Uterus (tissue), 3 donors: ENCODE measurements at regions not wholly inside any gene's neighbourhood (a gene's known extent, or its start where the extent isn't known, plus 50 kb on each side); places are given as distances from the start of the nearest gene placed in this dataset.

Experiments used
- DNase-seq, 2 donors: peaks; one replicate each; pipeline ENCODE4 v3.0.0-alpha.2; 2019 to 2020
- H3K27ac ChIP-seq, 2 donors: fragments of 200-600 bp; sonication (generic); 1 replicate in 1 of 2; 2 replicates in 1 of 2; pipeline ENCODE4 v1.5.1; 2016 to 2018
- H3K27me3 ChIP-seq, 2 donors: fragments of 200-600 bp; sonication (generic); one replicate each; pipeline ENCODE4 v1.5.1; 2018 to 2019; ENCODE audit warnings: control low read depth in 1 of 2
- H3K36me3 ChIP-seq, 2 donors: fragments of 200-600 bp; sonication (generic); one replicate each; pipeline ENCODE4 v1.5.1; 2019; ENCODE audit warnings: control low read depth in 1 of 2
- H3K4me1 ChIP-seq, 2 donors: fragments of 200-600 bp; sonication (generic); one replicate each; pipeline ENCODE4 v1.5.1; 2018 to 2019; ENCODE audit warnings: control low read depth in 1 of 2
- H3K4me3 ChIP-seq, 2 donors: fragments of 200-600 bp; sonication (generic); 1 replicate in 1 of 2; 2 replicates in 1 of 2; pipeline ENCODE4 v1.5.1; 2018 to 2019; ENCODE audit warnings: mild to moderate bottlenecking in 1 of 2
- H3K9me3 ChIP-seq, 2 donors: fragments of 200-600 bp; sonication (generic); one replicate each; pipeline ENCODE4 v1.5.1; 2019; ENCODE audit warnings: control low read depth in 1 of 2
- POLR2A ChIP-seq, 2 donors: fragments of 450-650 bp; IDR thresholded peaks; one replicate each; pipeline ENCODE4 v1.6.1; 2016; ENCODE audit warnings: antibody characterized with exemption in 2 of 2, mild to moderate bottlenecking in 1 of 2, moderate library complexity in 1 of 2
- intact Hi-C: fragments of 100-400 bp; cut with DNase I; formaldehyde crosslinking; loops from one replicate; pipeline ENCODE4 v1.15.1; 2023; ENCODE audit warnings: low total_unique reads
- TF ChIP-seq, protein P1 (sequence below), 4 experiments: fragments of 200-600 bp in 2 of 4; fragments of 450-650 bp in 2 of 4; sonication (generic) in 2 of 4; IDR thresholded peaks; one replicate each; pipeline ENCODE4 v1.5.1; 2016 to 2019; ENCODE audit warnings: antibody characterized with exemption in 4 of 4, mild to moderate bottlenecking in 2 of 4, moderate library complexity in 1 of 4
- donor health status: DM: yes; HTN: yes; CAD: no.

DNA sequence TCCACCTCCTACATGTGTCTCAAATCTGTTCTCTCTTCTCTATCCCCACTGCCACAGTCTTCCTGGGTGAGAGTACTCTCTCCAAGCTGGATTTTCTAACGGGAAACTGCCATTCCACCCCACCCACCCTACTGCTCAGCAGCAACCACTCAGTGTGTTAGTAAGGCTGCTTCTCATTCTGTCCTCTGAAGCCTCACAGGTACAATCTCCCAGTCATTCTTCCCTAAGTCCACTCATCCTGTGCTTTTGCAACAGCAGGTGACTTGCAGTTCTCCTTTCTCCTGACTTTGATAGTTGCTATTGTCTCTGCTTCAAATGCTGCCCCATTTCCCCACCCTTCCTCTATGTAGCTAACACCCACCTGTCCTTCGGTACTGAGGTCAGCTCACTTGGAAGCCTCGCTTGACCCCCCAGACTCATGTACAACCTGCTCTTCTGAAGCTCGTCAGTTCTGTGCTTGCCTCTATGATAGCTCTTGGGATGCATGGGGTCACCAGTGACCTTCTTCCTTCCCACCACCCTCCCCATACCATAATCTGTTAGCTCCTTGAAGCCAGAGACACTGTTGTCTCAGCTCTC is 188.9 kb downstream of the RRAGC start:
- intact Hi-C loops: no loop called here
- no peaks in the 10 kb centered on the region for H3K27me3 ChIP-seq
- no peaks in the 10 kb centered on the region for H3K9me3 ChIP-seq
- H3K4me3 ChIP-seq: no peak overlapping the region
- TF ChIP-seq POLR2A (IDR thresholded peaks at IDR 0.05): no peak
- TF ChIP-seq, protein P1, sequence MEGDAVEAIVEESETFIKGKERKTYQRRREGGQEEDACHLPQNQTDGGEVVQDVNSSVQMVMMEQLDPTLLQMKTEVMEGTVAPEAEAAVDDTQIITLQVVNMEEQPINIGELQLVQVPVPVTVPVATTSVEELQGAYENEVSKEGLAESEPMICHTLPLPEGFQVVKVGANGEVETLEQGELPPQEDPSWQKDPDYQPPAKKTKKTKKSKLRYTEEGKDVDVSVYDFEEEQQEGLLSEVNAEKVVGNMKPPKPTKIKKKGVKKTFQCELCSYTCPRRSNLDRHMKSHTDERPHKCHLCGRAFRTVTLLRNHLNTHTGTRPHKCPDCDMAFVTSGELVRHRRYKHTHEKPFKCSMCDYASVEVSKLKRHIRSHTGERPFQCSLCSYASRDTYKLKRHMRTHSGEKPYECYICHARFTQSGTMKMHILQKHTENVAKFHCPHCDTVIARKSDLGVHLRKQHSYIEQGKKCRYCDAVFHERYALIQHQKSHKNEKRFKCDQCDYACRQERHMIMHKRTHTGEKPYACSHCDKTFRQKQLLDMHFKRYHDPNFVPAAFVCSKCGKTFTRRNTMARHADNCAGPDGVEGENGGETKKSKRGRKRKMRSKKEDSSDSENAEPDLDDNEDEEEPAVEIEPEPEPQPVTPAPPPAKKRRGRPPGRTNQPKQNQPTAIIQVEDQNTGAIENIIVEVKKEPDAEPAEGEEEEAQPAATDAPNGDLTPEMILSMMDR (IDR thresholded peaks at IDR 0.05): no peak
- no peaks in the 10 kb centered on the region for H3K36me3 ChIP-seq
- no peak overlapping the region for H3K27ac ChIP-seq
- H3K4me1 ChIP-seq: no peaks in the 10 kb centered on the region
- no peak for DNase-seq

- H3K4me1 ChIP-seq: no peaks in the 10 kb centered on the region
- DNase-seq: no peak
Observed at GRCh38 chr1:38667626-38668025, 191.9 kb downstream of the RRAGC start.

DNA sequence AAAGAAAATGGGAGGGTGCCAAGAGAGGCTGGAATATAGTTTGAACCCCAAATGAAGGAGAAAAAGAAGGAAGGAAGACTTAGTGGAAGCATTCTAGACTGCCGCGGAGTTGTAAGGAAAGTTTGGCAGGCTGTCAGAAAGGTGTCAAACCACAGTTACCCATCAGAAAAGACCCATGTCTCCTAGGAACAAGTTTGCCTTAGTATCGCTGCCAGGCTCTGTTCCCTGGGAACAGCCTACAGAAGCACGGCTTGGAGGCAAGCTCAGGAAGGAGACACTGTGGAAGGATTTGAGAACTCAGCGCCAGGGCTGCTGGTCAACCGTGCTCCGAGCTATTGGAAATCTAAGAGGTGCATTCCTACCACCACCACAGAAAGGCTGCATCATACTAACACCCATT is 197.4 kb downstream of the RRAGC start:
- H3K4me1 ChIP-seq: no peaks in the 10 kb centered on the region
- no peak overlapping the region for H3K4me3 ChIP-seq
- DNase-seq: no peak
- H3K27me3 ChIP-seq: no peaks in the 10 kb centered on the region
- no peaks in the 10 kb centered on the region for H3K36me3 ChIP-seq
- intact Hi-C loops: no loop called here
- H3K9me3 ChIP-seq: no peaks in the 10 kb centered on the region
- no peak for TF ChIP-seq POLR2A (IDR thresholded peaks at IDR 0.05)
- TF ChIP-seq, protein P1 (IDR thresholded peaks at IDR 0.05): no peak
- H3K27ac ChIP-seq: no peak overlapping the region

More at GRCh38 chr1:38667626-38668025, 191.9 kb downstream of the RRAGC start:
- TF ChIP-seq, protein P1 (IDR thresholded peaks at IDR 0.05): no peak
- Histone ChIP-seq H3K4me3 (no peak overlapping the region), H3K9me3 (no peaks in the 10 kb centered on the region), H3K27ac (no peak overlapping the region), H3K27me3 (no peaks in the 10 kb centered on the region), H3K36me3 (no peaks in the 10 kb centered on the region)
- intact Hi-C loops: no loop called here

DNA sequence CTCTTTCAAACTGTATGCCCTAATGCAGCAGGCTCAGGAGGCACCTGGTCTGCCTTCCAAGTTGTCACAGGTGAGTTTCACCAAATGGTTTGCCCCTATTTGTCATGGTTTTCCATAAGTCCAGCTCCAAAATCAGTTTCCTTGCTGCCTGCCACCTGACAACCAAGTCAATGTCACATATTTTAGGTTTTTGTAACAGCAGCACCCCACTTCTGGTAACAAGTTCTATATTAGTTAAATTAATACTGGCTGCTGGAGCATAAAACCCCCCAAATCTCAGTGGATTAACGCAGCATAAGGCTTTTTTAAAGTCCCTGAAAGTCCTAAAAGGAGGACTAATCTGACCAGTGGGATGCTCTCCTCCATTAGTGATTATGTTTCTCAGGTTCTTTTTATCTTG is 200.7 kb downstream of the RRAGC start:
- Histone ChIP-seq H3K4me3 (no peak overlapping the region), H3K27ac (no peak overlapping the region), H3K36me3 (no peaks in the 10 kb centered on the region), H3K4me1 (no peaks in the 10 kb centered on the region), H3K9me3 (no peaks in the 10 kb centered on the region), H3K27me3 (no peaks in the 10 kb centered on the region)
- DNase-seq: no peak
- TF ChIP-seq POLR2A (IDR thresholded peaks at IDR 0.05): no peak
- TF ChIP-seq, protein P1 (IDR thresholded peaks at IDR 0.05): no peak
- intact Hi-C loops: no loop called here

DNA sequence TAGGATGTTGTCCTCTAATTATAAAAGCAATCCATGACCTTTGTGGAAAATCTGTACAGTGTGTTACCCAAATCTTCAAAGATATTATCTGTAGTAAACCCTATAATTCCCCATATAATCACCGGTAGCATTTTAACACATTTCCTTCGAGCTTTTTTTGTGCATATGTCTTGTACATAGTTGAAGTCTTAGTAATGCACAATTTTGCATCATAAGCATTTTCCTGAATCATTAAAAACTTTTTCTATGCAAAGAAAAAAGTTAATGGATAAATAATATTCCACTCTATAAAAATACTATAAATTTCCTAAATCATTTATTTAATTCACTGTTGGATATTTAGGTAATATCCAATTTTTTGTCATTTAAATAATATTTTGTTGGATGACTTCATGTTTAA is 201.7 kb downstream of the RRAGC start:
- Histone ChIP-seq H3K4me3 (no peak overlapping the region), H3K27ac (no peak overlapping the region), H3K4me1 (no peaks in the 10 kb centered on the region), H3K27me3 (no peaks in the 10 kb centered on the region), H3K36me3 (no peaks in the 10 kb centered on the region), H3K9me3 (no peaks in the 10 kb centered on the region)
- DNase-seq: no peak
- intact Hi-C loops: no loop called here
- TF ChIP-seq, protein P1 (IDR thresholded peaks at IDR 0.05): no peak
- TF ChIP-seq POLR2A (IDR thresholded peaks at IDR 0.05): no peak
